ENCODE measurements at regions not wholly inside any gene's neighbourhood (a gene's known extent, or its start where the extent isn't known, plus 50 kb on each side); places are given as distances from the start of the nearest gene placed in this dataset.

DNA sequence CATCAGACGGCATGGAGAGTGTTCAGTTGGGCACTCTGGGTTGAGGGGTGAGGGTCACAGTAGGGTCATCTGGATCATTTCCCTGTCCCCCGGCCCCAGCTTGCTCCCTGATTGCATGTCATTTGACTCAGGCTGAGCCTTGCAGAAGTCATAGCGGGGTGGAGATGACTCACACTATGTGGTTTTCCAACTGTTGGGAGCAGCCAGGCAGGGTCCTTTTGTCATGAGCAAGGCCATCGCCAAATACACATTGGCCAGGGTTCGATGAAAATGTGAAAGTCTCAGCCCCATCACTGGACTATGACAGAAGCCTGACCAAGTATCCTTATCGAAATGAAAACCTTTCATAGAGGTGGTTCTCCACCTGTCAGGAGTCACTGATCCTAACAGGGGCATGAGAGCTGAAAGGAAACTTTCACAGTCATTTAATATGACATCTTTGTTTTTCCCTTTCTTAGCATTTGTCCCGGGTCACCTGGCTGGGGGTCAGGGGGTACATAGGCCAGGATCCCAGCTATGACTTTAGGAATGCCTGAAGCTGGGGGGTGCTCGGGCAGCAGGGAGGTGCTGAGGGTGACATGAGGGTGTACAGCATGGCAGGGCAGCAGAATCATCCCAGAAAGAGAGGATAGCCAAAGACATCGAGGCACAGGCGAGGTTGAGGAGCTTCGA, 70.2 kb upstream of the CD93 start (continued):
- TF ChIP-seq ZBTB8A (IDR thresholded peaks at IDR 0.05; ENCODE audit: partially characterized antibody): no peak
- 0 out of 2 replicates have a peak, but pooled peaks have one; percentile 15 for TF ChIP-seq NCOA1 (IDR thresholded peaks at IDR 0.05; ENCODE audit: low read depth)
- no peak for TF ChIP-seq ZNF57 (CRISPR knock-in tag; IDR thresholded peaks at IDR 0.05)
- no peak for TF ChIP-seq POU5F1 (IDR thresholded peaks at IDR 0.05; ENCODE audit: borderline replicate concordance, low read depth, low read length, partially characterized antibody)
- TF ChIP-seq RUNX1 (IDR thresholded peaks at IDR 0.05; ENCODE audit: low read depth): no peak
- TF ChIP-seq RBBP5 (IDR thresholded peaks at IDR 0.05; ENCODE audit: borderline replicate concordance, insufficient read depth, low read length, poor library complexity, severe bottlenecking): no peak
- no peak for TF ChIP-seq ZNF217 (CRISPR knock-in tag; IDR thresholded peaks at IDR 0.05)
- no peak for TF ChIP-seq TFAM (CRISPR knock-in tag; conservative IDR thresholded peaks at IDR 0.05)
- TF ChIP-seq TCF7L2 (IDR thresholded peaks at IDR 0.05; ENCODE audit: low read depth, low read length): no peak
- TF ChIP-seq FUS (optimal IDR thresholded peaks at IDR 0.05; ENCODE audit: low read depth, low read length): no peak
- TF ChIP-seq CEBPG (CRISPR knock-in tag; IDR thresholded peaks at IDR 0.05): peak; percentile 96
- TF ChIP-seq CEBPG (tag; conservative IDR thresholded peaks at IDR 0.05 in 1 of 2, IDR thresholded peaks at IDR 0.05 in 1 of 2): peak; percentile 45 to 92
- TF ChIP-seq SREBF2 (CRISPR knock-in tag; IDR thresholded peaks at IDR 0.05): no peak
- no peak for TF ChIP-seq UBTF (IDR thresholded peaks at IDR 0.05; ENCODE audit: borderline replicate concordance in 1 of 2, low read depth in 2 of 2, low read length in 2 of 2)
- TF ChIP-seq HSF4 (CRISPR knock-in tag; IDR thresholded peaks at IDR 0.05; ENCODE audit: borderline replicate concordance): peak; percentile 48; the same call in 1 of the 2 replicates
- TF ChIP-seq HEY1 (CRISPR knock-in tag; IDR thresholded peaks at IDR 0.05; ENCODE audit: borderline replicate concordance): no peak
- TF ChIP-seq, protein P1, sequence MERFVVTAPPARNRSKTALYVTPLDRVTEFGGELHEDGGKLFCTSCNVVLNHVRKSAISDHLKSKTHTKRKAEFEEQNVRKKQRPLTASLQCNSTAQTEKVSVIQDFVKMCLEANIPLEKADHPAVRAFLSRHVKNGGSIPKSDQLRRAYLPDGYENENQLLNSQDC (CRISPR knock-in tag; IDR thresholded peaks at IDR 0.05): no peak
- no peak for TF ChIP-seq TRIM25 (IDR thresholded peaks at IDR 0.05; ENCODE audit: borderline replicate concordance)
- TF ChIP-seq, protein P2, sequence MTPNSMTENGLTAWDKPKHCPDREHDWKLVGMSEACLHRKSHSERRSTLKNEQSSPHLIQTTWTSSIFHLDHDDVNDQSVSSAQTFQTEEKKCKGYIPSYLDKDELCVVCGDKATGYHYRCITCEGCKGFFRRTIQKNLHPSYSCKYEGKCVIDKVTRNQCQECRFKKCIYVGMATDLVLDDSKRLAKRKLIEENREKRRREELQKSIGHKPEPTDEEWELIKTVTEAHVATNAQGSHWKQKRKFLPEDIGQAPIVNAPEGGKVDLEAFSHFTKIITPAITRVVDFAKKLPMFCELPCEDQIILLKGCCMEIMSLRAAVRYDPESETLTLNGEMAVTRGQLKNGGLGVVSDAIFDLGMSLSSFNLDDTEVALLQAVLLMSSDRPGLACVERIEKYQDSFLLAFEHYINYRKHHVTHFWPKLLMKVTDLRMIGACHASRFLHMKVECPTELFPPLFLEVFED (CRISPR knock-in tag; conservative IDR thresholded peaks at IDR 0.05): no peak
- TF ChIP-seq ID3 (CRISPR knock-in tag; IDR thresholded peaks at IDR 0.05): no peak
- no peak; the same call in none of the 2 replicates for TF ChIP-seq ID3 (tag; IDR thresholded peaks at IDR 0.05)
- TF ChIP-seq ZFX (CRISPR knock-in tag; IDR thresholded peaks at IDR 0.05): no peak
